ENCODE measurements at regions not wholly inside any gene's neighbourhood (a gene's known extent, or its start where the extent isn't known, plus 50 kb on each side); places are given as distances from the start of the nearest gene placed in this dataset.

DNA sequence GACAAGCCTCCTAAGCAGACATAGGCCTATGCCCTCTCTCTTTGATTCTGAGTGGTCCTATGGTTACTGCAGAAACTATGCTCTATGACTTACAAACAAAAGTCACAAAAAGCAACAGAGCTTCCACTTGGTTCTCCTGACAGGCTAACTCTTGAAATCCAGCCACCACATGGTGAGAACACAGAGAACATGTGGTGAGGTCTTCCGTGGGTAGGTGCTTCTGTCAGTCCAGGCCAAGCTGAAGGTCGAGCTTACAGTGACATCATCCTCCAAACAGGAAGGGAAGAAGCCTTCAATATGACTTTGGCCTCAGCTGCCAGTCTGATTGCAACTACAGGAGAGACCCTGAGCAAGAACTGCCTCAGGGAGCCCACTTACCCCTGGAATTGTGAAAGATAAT lies 265.5 kb downstream of the TBX18 start:
- H3K36me3 ChIP-seq (ENCODE audit: control insufficient read depth, low read depth, low read length): no peaks in the 10 kb centered on the region
- no peaks in the 10 kb centered on the region for H3K27me3 ChIP-seq (ENCODE audit: control insufficient read depth, insufficient read depth, low read length)
- no peaks in the 10 kb centered on the region for H3K4me1 ChIP-seq (ENCODE audit: control insufficient read depth, low read depth, low read length)
- no peak overlapping the region for H3K4me3 ChIP-seq (ENCODE audit: low read length)
- no peaks in the 10 kb centered on the region for H3K9me3 ChIP-seq (ENCODE audit: control insufficient read depth, low read depth, low read length)
- no peak overlapping the region for H3K9ac ChIP-seq (ENCODE audit: low read length)
- no peak overlapping the region for H3K27ac ChIP-seq (ENCODE audit: low read length)

DNA sequence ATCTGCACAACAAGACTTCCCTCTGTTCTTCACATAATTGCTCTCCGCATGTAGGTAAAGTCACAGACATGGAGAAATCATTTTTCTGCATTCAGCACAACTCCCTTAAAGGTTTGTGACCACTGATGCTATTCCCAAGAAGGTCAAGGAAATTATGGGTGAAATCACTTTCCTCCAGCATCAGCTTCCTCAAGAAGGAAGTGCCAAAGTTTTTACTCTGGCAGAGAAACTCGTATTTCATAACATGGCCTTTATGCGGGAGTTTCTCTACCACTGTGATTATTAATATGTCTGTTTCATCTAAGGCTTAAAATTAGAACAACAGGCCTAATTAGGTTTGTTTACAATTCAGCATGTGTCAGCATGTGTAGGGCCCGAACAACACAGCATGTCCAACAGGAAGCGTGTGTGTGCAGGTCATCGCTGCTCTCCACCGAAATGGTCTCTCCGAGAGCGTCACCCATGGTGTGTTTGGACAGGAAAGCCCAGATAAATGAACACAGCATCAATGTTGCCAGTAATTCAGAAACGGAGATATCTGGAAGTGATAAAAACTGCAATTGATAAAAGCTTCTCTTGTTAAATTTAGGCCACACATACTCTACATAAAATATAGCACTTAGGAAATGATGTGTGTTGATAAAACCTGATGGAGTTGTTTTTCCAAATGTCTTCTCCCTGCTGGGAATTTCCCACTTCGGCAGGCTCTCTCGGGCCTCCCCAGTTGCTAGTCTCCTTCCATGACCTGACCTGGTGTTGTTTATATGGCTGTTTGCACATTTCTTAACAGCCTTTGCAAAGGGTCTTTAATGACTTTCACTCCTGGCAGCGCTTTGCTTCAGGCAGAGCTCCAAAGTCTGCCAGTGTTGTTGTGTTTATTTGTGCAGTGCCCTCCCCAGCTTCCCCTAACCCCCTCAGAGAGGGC lies 265.1 kb upstream of the CEP162 start:
- Histone ChIP-seq H3K4me1 (ENCODE audit: control insufficient read depth, low read depth, low read length) (no peaks in the 10 kb centered on the region), H3K4me3 (ENCODE audit: low read length) (no peak overlapping the region), H3K9me3 (ENCODE audit: control insufficient read depth, low read depth, low read length) (peaks cover 7% of the 10 kb centered on the region), H3K9ac (ENCODE audit: low read length) (no peak overlapping the region), H3K36me3 (ENCODE audit: control insufficient read depth, low read depth, low read length) (no peaks in the 10 kb centered on the region), H3K27me3 (ENCODE audit: control insufficient read depth, insufficient read depth, low read length) (no peaks in the 10 kb centered on the region), H3K27ac (ENCODE audit: low read length) (no peak overlapping the region)

DNA sequence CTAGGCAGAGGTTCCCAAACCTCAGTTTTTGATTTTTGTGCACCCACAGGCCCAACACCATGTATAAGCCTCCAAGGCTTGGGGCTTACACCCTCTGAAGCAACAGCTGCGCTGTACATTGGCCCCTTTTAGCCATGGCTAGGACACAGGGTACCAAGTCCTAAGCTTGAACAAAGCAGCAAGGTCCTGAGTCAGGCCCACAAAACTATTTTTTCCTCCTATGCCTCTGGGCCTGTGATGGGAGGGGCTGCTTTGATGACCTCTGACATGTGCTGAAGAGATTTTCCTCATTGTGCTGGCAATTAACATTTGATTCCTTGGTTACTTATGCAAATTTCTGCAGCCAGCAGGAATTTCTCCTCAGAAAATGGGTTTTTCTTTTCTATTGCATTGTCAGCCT lies 262.2 kb upstream of the CEP162 start:
- Histone ChIP-seq H3K4me3 (ENCODE audit: low read length) (no peak overlapping the region), H3K27me3 (ENCODE audit: control insufficient read depth, insufficient read depth, low read length) (no peaks in the 10 kb centered on the region), H3K27ac (ENCODE audit: low read length) (no peak overlapping the region), H3K36me3 (ENCODE audit: control insufficient read depth, low read depth, low read length) (no peaks in the 10 kb centered on the region), H3K9ac (ENCODE audit: low read length) (no peak overlapping the region), H3K4me1 (ENCODE audit: control insufficient read depth, low read depth, low read length) (no peaks in the 10 kb centered on the region), H3K9me3 (ENCODE audit: control insufficient read depth, low read depth, low read length) (peaks cover 7% of the 10 kb centered on the region)

DNA sequence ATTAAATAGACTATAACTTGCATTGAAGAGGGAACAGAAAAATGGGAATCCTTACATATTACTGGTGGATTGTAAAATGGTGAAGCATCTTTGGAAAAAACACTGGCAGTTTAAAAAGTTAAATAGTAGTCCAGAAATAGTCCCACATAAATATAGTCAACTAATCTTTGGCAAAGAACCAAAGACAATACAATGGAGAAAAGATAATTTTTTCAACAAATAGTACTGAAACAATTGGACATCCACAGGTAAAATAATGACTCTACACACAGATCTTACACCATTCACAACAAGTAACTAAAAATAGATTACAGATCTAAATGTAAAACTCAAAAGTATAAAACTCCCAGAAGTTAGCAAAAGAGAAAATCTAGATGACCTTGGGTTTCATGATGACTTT lies 259.1 kb upstream of the CEP162 start:
- H3K9ac ChIP-seq (ENCODE audit: low read length): no peak overlapping the region
- H3K4me1 ChIP-seq (ENCODE audit: control insufficient read depth, low read depth, low read length): no peaks in the 10 kb centered on the region
- H3K9me3 ChIP-seq (ENCODE audit: control insufficient read depth, low read depth, low read length): peaks cover 7% of the 10 kb centered on the region
- no peaks in the 10 kb centered on the region for H3K36me3 ChIP-seq (ENCODE audit: control insufficient read depth, low read depth, low read length)
- H3K27me3 ChIP-seq (ENCODE audit: control insufficient read depth, insufficient read depth, low read length): no peaks in the 10 kb centered on the region
- H3K27ac ChIP-seq (ENCODE audit: low read length): no peak overlapping the region
- H3K4me3 ChIP-seq (ENCODE audit: low read length): no peak overlapping the region

DNA sequence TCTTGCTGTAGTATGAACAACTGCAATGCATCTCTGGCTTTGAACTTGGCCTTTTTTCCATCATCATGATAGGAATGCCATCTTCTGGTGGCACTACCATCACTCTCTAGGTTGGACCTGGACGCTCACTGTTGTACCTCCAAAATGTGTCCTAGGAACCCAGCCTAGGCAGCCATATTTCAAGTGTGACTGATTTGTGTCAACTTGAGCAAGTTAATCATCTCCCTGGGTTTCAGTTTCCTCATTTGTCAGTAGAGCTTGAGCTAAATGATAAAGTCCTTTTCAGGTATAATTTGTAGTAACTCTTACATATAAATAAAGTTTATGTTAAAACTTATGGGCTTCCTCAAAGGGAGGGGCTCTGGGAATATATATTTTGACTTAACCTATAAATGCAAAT lies 241.7 kb upstream of the CEP162 start:
- no peaks in the 10 kb centered on the region for H3K27me3 ChIP-seq (ENCODE audit: control insufficient read depth, insufficient read depth, low read length)
- no peak overlapping the region for H3K9ac ChIP-seq (ENCODE audit: low read length)
- no peak overlapping the region for H3K4me3 ChIP-seq (ENCODE audit: low read length)
- H3K27ac ChIP-seq (ENCODE audit: low read length): no peak overlapping the region
- no peaks in the 10 kb centered on the region for H3K36me3 ChIP-seq (ENCODE audit: control insufficient read depth, low read depth, low read length)
- H3K4me1 ChIP-seq (ENCODE audit: control insufficient read depth, low read depth, low read length): no peaks in the 10 kb centered on the region
- no peaks in the 10 kb centered on the region for H3K9me3 ChIP-seq (ENCODE audit: control insufficient read depth, low read depth, low read length)

DNA sequence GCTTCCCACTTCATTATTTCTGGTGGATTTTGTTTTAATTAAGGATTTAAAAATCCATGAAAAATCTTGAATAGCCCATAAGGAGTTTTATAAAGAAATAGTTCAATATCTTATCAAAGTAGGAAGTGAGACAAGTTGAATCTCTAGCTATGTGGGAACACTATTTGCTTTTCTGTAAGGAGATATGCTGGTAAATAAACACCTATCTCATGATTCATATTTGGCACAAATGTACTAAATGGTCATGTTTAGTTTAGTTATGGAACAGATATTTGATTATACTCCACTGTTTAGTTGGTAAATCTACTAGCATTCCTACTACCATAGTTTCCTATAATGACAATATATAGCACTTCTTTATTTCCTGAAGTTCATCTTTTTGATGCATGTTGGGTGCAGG lies 239.9 kb upstream of the CEP162 start:
- H3K27ac ChIP-seq (ENCODE audit: low read length): no peak overlapping the region

DNA sequence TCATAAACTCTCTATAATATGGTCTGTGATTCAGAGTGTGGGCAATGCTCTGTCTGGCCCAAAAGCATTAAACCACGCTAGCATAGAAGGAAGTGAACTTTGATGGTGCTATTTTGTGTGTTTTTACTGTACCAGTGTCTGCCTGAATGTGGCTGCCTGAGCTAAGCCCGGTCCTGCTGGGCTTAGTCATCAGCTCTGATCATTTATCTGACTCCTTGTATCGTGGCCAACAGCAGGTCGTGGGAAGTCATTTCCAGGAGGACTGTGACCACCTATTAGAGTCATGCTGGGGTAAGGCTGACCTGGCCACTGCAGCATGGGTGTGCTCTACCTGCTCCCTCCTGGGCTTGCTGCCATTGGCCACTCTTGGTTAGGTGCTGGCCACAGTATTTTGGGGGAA lies 239.1 kb upstream of the CEP162 start:
- no peaks in the 10 kb centered on the region for H3K4me1 ChIP-seq (ENCODE audit: control insufficient read depth, low read depth, low read length)
- H3K9ac ChIP-seq (ENCODE audit: low read length): no peak overlapping the region
- no peaks in the 10 kb centered on the region for H3K27me3 ChIP-seq (ENCODE audit: control insufficient read depth, insufficient read depth, low read length)
- H3K36me3 ChIP-seq (ENCODE audit: control insufficient read depth, low read depth, low read length): no peaks in the 10 kb centered on the region
- no peak overlapping the region for H3K27ac ChIP-seq (ENCODE audit: low read length)
- H3K9me3 ChIP-seq (ENCODE audit: control insufficient read depth, low read depth, low read length): no peaks in the 10 kb centered on the region
- H3K4me3 ChIP-seq (ENCODE audit: low read length): no peak overlapping the region

More for the DNA sequence above, 239.9 kb upstream of the CEP162 start:
- no peaks in the 10 kb centered on the region for H3K4me1 ChIP-seq (ENCODE audit: control insufficient read depth, low read depth, low read length)
- H3K4me3 ChIP-seq (ENCODE audit: low read length): no peak overlapping the region
- H3K36me3 ChIP-seq (ENCODE audit: control insufficient read depth, low read depth, low read length): no peaks in the 10 kb centered on the region
- no peak overlapping the region for H3K9ac ChIP-seq (ENCODE audit: low read length)
- no peaks in the 10 kb centered on the region for H3K27me3 ChIP-seq (ENCODE audit: control insufficient read depth, insufficient read depth, low read length)
- H3K9me3 ChIP-seq (ENCODE audit: control insufficient read depth, low read depth, low read length): no peaks in the 10 kb centered on the region

DNA sequence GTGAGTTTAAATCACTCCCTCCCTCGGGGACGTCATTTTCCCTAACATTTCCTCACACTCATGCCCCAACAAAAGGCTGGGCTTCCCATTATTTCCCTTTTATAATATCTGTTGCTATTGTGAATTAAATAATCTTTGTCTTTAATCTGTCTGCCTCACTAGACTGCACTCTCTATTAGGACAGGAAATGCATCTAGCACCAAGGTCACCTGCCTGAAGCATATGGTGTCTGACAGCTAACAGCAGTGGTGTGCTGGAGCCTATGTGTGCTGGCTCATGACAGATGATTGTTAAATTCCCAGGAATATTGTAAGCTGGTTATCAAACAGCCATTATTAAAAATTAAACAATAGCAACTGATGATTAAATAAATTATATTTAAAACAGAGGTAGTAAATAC lies 237.0 kb upstream of the CEP162 start:
- Histone ChIP-seq H3K27me3 (ENCODE audit: control insufficient read depth, insufficient read depth, low read length) (no peaks in the 10 kb centered on the region), H3K9me3 (ENCODE audit: control insufficient read depth, low read depth, low read length) (no peaks in the 10 kb centered on the region), H3K4me1 (ENCODE audit: control insufficient read depth, low read depth, low read length) (no peaks in the 10 kb centered on the region), H3K36me3 (ENCODE audit: control insufficient read depth, low read depth, low read length) (no peaks in the 10 kb centered on the region), H3K27ac (ENCODE audit: low read length) (no peak overlapping the region), H3K4me3 (ENCODE audit: low read length) (no peak overlapping the region), H3K9ac (ENCODE audit: low read length) (no peak overlapping the region)

DNA sequence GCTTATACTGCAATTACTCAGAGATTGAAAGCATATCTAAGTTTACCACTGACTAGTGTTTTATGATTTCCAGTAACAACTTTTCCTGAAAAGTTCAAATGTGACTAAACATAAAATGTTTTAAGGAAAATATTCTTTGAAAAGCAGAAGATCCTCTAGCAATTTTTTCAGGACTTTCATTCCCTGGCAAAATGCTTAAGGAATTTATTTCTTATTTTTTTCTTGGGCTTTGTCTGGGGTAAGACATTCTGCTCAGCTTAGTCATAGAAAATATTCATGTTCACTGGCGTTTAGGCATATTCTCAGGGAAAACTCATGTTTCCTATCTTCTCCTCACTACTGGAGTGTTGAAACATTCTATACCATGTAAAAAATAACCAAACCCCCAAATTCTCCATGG lies 235.3 kb upstream of the CEP162 start:
- Histone ChIP-seq H3K4me3 (ENCODE audit: low read length) (no peak overlapping the region), H3K9me3 (ENCODE audit: control insufficient read depth, low read depth, low read length) (no peaks in the 10 kb centered on the region), H3K27me3 (ENCODE audit: control insufficient read depth, insufficient read depth, low read length) (no peaks in the 10 kb centered on the region), H3K9ac (ENCODE audit: low read length) (no peak overlapping the region), H3K4me1 (ENCODE audit: control insufficient read depth, low read depth, low read length) (no peaks in the 10 kb centered on the region), H3K36me3 (ENCODE audit: control insufficient read depth, low read depth, low read length) (no peaks in the 10 kb centered on the region), H3K27ac (ENCODE audit: low read length) (no peak overlapping the region)

DNA sequence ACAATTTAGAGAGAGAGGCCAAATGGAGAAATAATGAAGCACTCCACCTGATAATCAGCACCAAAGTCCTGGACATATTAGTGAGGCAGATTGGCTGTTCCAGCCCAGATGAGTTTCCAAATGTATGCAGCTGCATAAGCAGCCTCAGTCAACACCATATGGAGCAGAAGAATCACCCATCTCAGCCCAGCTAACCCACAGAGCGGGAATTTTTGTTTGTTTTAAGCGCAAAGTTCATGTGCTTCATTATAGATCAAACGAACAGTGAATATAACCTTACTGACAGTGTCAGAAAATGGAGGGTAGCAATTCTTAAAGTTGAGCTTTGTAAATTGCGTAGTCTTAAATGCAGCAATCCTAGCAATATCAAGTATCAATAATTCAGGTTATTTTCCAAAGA lies 234.0 kb upstream of the CEP162 start:
- H3K4me1 ChIP-seq (ENCODE audit: control insufficient read depth, low read depth, low read length): no peaks in the 10 kb centered on the region
- H3K9me3 ChIP-seq (ENCODE audit: control insufficient read depth, low read depth, low read length): no peaks in the 10 kb centered on the region
- no peak overlapping the region for H3K4me3 ChIP-seq (ENCODE audit: low read length)
- H3K27me3 ChIP-seq (ENCODE audit: control insufficient read depth, insufficient read depth, low read length): no peaks in the 10 kb centered on the region
- H3K9ac ChIP-seq (ENCODE audit: low read length): no peak overlapping the region
- no peaks in the 10 kb centered on the region for H3K36me3 ChIP-seq (ENCODE audit: control insufficient read depth, low read depth, low read length)
- H3K27ac ChIP-seq (ENCODE audit: low read length): no peak overlapping the region

DNA sequence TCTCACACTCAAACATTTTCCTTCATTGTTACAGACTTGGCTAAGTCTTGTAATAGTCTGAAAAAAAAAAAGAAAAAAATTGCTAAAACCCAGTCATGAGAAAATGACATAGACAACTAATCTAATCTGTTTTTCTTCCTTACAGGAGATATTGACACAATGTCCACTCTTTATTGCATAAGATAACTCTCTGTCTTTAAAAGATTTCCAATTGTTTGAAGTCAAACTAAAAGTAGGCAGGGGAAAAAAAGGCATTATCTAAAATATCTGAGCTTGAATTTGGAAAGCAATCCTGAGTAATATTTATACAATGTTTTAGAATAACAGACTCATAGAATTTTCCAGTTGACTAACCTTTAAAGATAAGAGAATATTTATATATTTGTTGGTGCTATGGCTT lies 233.0 kb upstream of the CEP162 start:
- no peaks in the 10 kb centered on the region for H3K36me3 ChIP-seq (ENCODE audit: control insufficient read depth, low read depth, low read length)
- no peaks in the 10 kb centered on the region for H3K9me3 ChIP-seq (ENCODE audit: control insufficient read depth, low read depth, low read length)
- no peak overlapping the region for H3K27ac ChIP-seq (ENCODE audit: low read length)
- H3K9ac ChIP-seq (ENCODE audit: low read length): no peak overlapping the region
- H3K4me3 ChIP-seq (ENCODE audit: low read length): no peak overlapping the region
- H3K4me1 ChIP-seq (ENCODE audit: control insufficient read depth, low read depth, low read length): no peaks in the 10 kb centered on the region
- H3K27me3 ChIP-seq (ENCODE audit: control insufficient read depth, insufficient read depth, low read length): no peaks in the 10 kb centered on the region

DNA sequence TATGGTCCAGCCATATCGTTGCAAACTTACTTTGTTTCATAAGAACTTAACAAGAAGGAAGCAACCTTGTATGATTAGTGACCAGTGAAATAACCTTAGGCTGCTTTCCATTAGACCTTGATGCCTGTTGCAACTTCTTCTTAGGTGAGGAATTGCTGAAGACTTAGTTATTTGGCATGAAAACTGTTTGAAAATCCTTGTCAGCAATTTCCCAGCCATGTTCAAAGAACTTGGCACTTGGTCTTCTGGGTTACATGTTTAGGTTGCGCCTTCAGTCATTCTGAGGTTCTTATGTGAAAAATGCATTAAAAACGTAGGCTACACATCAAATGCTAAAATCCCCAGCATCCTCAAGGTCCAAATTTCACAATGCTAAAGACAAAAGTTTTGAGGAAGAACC lies 232.0 kb upstream of the CEP162 start:
- Histone ChIP-seq H3K4me3 (ENCODE audit: low read length) (no peak overlapping the region), H3K9ac (ENCODE audit: low read length) (no peak overlapping the region), H3K36me3 (ENCODE audit: control insufficient read depth, low read depth, low read length) (no peaks in the 10 kb centered on the region), H3K9me3 (ENCODE audit: control insufficient read depth, low read depth, low read length) (no peaks in the 10 kb centered on the region), H3K27ac (ENCODE audit: low read length) (no peak overlapping the region), H3K27me3 (ENCODE audit: control insufficient read depth, insufficient read depth, low read length) (no peaks in the 10 kb centered on the region), H3K4me1 (ENCODE audit: control insufficient read depth, low read depth, low read length) (no peaks in the 10 kb centered on the region)

All from iPS-18a (cell line).